Osteoblast (primary cell): ENCODE measurements at regions not wholly inside any gene's neighbourhood (a gene's known extent, or its start where the extent isn't known, plus 50 kb on each side); places are given as distances from the start of the nearest gene placed in this dataset.
"Not testable (repeated sequence)": the region's sequence is repeated elsewhere in the genome, so short reads cannot be mapped to it uniquely, and the experiment has no call there.

Experiments
- DNase-seq: peaks from one replicate; pipeline ENCODE4 v3.0.0; 2011; ENCODE audit warnings: low spot score, mixed read lengths; ENCODE audit not compliant: insufficient read length; ENCODE audit errors: missing footprints
- H2AFZ ChIP-seq: 2 replicates; pipeline ENCODE4 v1.6.0; 2011; ENCODE audit warnings: mild to moderate bottlenecking, low read length
- H3K27ac ChIP-seq: 2 replicates; pipeline ENCODE4 v1.5.1; 2011; ENCODE audit warnings: mild to moderate bottlenecking, low read depth, low read length, moderate library complexity
- H3K27me3 ChIP-seq: 2 replicates; pipeline ENCODE4 v1.6.0; 2012; ENCODE audit warnings: mild to moderate bottlenecking, control low read depth, inconsistent platforms, low read length, moderate library complexity; ENCODE audit not compliant: insufficient read depth
- H3K36me3 ChIP-seq: 2 replicates; pipeline ENCODE4 v1.5.1; 2011; ENCODE audit warnings: mild to moderate bottlenecking, low read length, control low read depth, moderate library complexity; ENCODE audit not compliant: insufficient read depth
- H3K4me1 ChIP-seq: 2 replicates; pipeline ENCODE4 v1.5.1; 2011; ENCODE audit warnings: mild to moderate bottlenecking, low read length, control low read depth, moderate library complexity; ENCODE audit not compliant: insufficient read depth
- H3K4me2 ChIP-seq: 2 replicates; pipeline ENCODE4 v1.6.0; 2011; ENCODE audit warnings: mild to moderate bottlenecking, low read length; ENCODE audit not compliant: insufficient read depth
- H3K4me3 ChIP-seq: fragments of 200-600 bp; sonication (generic); 3 replicates; pipeline ENCODE4 v1.5.1; 2012; ENCODE audit warnings: mild to moderate bottlenecking, low read length, inconsistent platforms; ENCODE audit not compliant: insufficient read depth
- H3K79me2 ChIP-seq: 2 replicates; pipeline ENCODE4 v1.6.0; 2012; ENCODE audit warnings: mild to moderate bottlenecking, low read length, control low read depth, inconsistent platforms; ENCODE audit not compliant: insufficient read depth
- H3K9me3 ChIP-seq: 2 replicates; pipeline ENCODE4 v1.5.1; 2011; ENCODE audit warnings: low read depth, low read length, control low read depth
- H4K20me1 ChIP-seq: 2 replicates; pipeline ENCODE4 v1.6.0; 2012; ENCODE audit warnings: mild to moderate bottlenecking, low read length, control low read depth; ENCODE audit not compliant: insufficient read depth
- TF ChIP-seq, protein P1 (sequence below): IDR thresholded peaks from 2 replicates; pipeline ENCODE4 v1.5.1; 2011; ENCODE audit warnings: mild to moderate bottlenecking, low read depth, low read length, moderate library complexity; ENCODE audit errors: extremely low read depth

GRCh38 chr2:67329951-67330350 is 67.2 kb upstream of the ETAA1 start:
- Histone ChIP-seq H2AFZ (no peak overlapping the region), H3K36me3 (no peaks in the 10 kb centered on the region), H3K4me2 (no peak overlapping the region), H3K4me1 (no peaks in the 10 kb centered on the region), H3K27ac (no peak overlapping the region), H3K79me2 (no peaks in the 10 kb centered on the region), H3K9me3 (no peaks in the 10 kb centered on the region), H3K27me3 (no peaks in the 10 kb centered on the region), H3K4me3 (no peak overlapping the region), H4K20me1 (no peaks in the 10 kb centered on the region)
- TF ChIP-seq, protein P1, sequence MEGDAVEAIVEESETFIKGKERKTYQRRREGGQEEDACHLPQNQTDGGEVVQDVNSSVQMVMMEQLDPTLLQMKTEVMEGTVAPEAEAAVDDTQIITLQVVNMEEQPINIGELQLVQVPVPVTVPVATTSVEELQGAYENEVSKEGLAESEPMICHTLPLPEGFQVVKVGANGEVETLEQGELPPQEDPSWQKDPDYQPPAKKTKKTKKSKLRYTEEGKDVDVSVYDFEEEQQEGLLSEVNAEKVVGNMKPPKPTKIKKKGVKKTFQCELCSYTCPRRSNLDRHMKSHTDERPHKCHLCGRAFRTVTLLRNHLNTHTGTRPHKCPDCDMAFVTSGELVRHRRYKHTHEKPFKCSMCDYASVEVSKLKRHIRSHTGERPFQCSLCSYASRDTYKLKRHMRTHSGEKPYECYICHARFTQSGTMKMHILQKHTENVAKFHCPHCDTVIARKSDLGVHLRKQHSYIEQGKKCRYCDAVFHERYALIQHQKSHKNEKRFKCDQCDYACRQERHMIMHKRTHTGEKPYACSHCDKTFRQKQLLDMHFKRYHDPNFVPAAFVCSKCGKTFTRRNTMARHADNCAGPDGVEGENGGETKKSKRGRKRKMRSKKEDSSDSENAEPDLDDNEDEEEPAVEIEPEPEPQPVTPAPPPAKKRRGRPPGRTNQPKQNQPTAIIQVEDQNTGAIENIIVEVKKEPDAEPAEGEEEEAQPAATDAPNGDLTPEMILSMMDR, result no peak
- no peak for DNase-seq

DNA sequence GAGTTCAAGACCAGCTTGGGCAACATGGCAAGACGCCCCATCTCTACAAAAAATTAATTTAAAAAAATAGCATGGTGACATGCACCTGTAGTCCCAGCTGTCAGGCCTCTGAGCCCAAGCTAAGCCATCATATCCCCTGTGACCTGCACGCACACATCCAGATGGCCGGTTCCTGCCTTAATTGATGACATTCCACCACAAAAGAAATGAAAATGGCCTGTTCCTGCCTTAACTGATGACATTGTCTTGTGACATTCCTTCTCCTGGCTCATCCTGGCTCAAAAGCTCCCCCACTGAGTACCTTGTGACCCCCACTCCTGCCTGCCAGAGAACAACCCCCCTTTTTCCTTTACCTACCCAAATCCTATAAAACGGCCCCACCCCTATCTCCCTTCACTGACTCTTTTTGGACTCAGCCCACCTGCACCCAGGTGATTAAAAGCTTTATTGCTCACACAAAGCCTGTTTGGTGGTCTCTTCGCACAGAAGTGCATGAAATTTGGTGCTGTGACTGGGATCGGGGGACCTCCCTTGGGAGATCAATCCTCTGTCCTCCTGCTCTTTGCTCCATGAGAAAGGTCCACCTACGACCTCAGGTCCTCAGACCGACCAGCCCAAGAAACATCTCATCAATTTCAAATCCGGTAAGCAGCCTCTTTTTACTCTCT is 65.6 kb upstream of the ETAA1 start:
- H3K4me3 ChIP-seq, H3K4me2 ChIP-seq, DNase-seq, H2AFZ ChIP-seq, H3K9me3 ChIP-seq, H3K27ac ChIP-seq, H4K20me1 ChIP-seq, H3K4me1 ChIP-seq, H3K79me2 ChIP-seq, H3K36me3 ChIP-seq, H3K27me3 ChIP-seq: not testable (repeated sequence)

DNA sequence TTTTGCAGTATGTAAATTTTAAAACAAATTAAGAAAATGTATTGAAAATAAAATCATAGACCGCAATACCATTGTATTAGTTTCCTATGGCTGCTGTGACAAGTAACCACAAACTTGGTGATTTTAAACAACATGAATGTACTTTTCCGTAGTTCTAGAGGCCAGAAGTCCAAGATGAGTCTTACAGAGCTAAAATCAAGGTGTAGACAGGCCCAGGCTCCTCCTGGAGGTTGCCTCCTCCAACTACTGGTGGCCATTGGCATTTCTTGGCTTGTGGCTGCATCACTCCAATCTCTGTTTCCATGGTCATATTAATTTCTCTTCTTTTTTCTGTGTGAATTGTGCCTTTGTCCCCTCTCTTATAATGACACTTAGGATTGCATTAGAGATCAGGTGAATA is 59.2 kb upstream of the ETAA1 start:
- H4K20me1 ChIP-seq, result no peaks in the 10 kb centered on the region
- no peaks in the 10 kb centered on the region for H3K27me3 ChIP-seq
- no peak overlapping the region for H3K4me2 ChIP-seq
- H2AFZ ChIP-seq, result no peak overlapping the region
- no peaks in the 10 kb centered on the region for H3K9me3 ChIP-seq
- TF ChIP-seq, protein P1, result no peak
- no peaks in the 10 kb centered on the region for H3K36me3 ChIP-seq
- H3K79me2 ChIP-seq, result no peaks in the 10 kb centered on the region
- DNase-seq, result no peak
- no peak overlapping the region for H3K4me3 ChIP-seq
- H3K27ac ChIP-seq, result no peak overlapping the region
- no peaks in the 10 kb centered on the region for H3K4me1 ChIP-seq

DNA sequence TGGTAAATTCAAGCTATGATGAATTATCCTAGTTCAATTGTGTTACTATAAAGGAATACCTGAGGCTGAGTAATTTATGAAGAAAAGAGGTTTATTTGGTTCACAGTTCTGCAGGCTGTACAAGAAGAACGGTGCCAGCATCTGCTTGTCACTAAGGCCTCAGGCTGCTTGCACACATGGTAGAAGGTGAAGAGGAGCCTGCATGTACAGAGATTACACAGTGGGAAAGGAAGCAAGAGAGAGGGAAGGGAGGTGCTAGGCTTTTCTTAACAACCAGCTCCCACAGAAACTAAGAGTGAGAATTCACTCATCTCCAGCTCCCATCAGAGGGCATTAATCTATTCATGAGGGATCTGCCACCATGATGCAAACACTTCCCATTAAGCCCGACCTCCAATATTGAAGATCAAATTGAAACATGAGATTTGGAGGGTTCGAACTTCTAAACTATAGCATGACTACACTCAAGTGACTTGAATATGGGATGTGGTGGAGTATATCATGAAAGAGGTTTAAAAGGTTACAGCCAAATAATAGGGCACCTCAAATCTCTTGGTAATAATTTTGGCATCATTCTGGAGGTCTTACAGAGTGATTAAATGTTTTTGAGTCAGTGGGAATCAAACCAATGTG is 58.4 kb upstream of the ETAA1 start:
- H3K27me3 ChIP-seq, result no peaks in the 10 kb centered on the region
- H4K20me1 ChIP-seq, result no peaks in the 10 kb centered on the region
- H3K36me3 ChIP-seq, result no peaks in the 10 kb centered on the region
- no peaks in the 10 kb centered on the region for H3K9me3 ChIP-seq
- H3K4me1 ChIP-seq, result no peaks in the 10 kb centered on the region
- TF ChIP-seq, protein P1, result no peak
- H3K79me2 ChIP-seq, result no peaks in the 10 kb centered on the region
- no peak overlapping the region for H3K4me2 ChIP-seq
- H2AFZ ChIP-seq, result no peak overlapping the region
- no peak for DNase-seq
- H3K27ac ChIP-seq, result no peak overlapping the region
- H3K4me3 ChIP-seq, result no peak overlapping the region
